Dermis blood vessel endothelial cell (primary cell): ENCODE measurements at regions not wholly inside any gene's neighbourhood (a gene's known extent, or its start where the extent isn't known, plus 50 kb on each side); places are given as distances from the start of the nearest gene placed in this dataset.
"Not testable (repeated sequence)": the region's sequence is repeated elsewhere in the genome, so short reads cannot be mapped to it uniquely, and the experiment has no call there.

ENCODE experiments used
- DNase-seq: peaks from one replicate; pipeline ENCODE4 v3.0.0; 2010

DNA sequence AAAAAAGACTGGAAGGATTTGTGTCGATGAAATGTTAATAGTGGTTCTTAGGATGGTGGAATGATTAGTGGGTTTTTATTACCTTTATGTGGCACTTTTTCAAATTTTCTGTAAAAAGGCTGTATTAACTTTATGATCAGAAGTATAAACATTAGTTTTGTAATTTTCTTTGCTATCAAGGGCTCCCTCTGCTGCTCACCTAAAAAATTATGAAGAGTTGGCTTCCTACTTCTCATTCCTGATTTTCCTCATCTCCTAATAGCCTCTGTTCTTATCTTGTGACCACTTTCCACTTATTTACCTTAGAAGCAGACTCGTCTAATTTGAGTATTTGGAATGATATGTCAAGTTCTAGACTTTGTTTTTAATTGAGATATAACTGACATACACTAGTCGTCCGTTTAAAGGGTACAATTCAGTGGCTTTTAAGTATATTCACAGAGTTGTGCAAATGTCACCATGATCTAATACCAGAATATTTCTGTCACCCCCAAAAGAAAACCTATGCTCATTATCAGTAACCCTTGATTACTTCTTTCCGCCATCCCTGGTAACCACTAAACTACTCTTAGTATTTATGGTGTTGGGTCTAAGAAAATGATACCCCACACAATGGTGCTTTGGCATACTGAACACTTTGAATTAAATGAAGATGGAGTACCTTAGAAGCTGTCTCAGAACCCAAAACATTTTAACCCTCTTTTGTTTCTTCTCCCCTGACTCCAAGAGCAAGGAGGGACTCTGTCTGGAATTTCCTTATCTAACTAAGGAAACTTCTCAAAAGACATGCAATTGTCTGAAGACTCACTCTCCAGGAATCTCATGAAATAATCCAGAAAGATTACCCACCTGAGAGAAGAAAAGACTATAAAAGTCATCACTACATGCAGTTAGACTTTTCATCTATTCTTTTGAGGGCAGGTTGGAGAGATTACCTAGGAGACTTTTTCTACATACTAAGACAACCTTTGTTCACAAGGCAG lies 311.3 kb downstream of the DLEU7 start:
- peak; percentile 67 for DNase-seq

DNA sequence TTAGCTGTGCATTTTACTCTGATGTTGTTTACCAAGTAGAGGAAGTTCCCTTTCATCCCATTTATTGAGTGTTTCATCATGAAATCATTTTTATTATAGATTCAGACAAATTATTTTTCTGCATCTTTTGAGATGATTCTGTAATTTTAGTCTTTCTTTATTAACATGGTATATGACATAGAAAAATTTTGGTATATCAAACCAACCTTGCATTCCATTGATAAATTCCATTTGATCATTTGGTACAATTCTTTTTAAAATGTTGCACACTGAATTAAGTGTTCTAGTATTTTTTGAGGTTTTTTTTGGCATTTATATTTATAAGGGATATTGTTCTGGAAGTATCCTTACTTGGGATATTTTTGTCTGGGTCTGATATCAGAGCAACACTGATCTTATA lies 308.4 kb downstream of the DLEU7 start:
- no peak for DNase-seq

- DNase-seq, result no peak
These were observed 306.5 kb downstream of the DLEU7 start for GRCh38 chr13:50537029-50537428.

DNA sequence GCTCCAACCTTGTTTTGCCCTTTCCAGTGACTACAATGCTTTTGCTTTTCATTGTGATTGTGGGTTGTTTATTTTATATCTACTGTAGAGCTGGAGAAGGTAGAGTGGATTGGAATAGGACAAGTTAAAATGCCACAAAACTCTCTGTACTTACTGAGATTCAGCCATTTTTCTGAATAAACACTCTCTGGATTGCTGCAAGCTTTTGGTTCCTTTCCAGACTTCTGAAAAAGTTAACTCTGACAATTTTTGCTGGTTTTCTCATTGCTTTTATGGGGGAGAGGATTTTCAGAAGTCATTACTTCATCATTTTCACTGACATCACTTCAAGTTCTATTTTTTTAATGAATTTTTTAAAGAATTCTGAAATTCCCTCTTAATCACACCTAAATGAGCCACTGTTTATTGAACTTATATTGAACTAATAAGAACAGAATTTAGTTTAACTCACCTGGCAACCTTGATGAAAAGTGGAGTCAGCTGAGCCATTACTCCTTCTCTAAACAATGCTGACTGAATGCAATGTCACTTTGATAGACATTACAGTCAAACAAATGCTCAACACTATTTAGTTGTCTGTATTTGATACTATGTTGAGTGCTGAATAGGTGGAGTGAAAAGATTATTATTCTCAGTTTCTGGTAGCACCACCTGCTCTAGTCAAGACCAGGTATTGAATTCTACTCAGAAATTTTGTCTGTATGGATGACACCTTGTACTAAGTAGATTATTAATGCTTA lies 303.5 kb downstream of the DLEU7 start:
- DNase-seq, result no peak

- DNase-seq, result no peak
These were observed 300.4 kb downstream of the DLEU7 start for GRCh38 chr13:50543141-50543540.

GRCh38 chr13:50543782-50544181 lies 299.7 kb downstream of the DLEU7 start:
- no peak for DNase-seq

DNA sequence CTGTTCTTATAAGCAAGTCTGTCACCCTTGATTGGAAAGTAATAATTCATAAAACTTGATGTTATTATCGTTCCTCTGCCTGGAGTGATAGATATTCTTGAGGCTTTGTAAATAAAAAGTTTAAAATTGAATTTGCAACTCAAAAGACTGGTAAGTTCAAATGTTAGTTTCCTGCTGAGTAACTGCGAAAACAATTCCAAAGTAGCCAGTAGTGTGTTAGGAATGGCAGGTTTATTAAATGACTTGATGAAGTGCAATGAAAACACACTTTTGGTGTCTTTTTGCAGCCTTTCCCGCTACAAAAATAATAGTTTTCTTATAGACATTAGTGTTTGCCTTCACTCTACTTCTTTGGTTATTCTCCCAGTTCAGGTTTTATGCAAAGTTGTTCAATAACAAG lies 299.3 kb downstream of the DLEU7 start:
- no peak for DNase-seq

- DNase-seq, result not testable (repeated sequence)
These were observed 296.3 kb downstream of the DLEU7 start for GRCh38 chr13:50547175-50547574.

- no peak for DNase-seq
These were observed 294.9 kb downstream of the DLEU7 start for GRCh38 chr13:50548586-50548985.

DNA sequence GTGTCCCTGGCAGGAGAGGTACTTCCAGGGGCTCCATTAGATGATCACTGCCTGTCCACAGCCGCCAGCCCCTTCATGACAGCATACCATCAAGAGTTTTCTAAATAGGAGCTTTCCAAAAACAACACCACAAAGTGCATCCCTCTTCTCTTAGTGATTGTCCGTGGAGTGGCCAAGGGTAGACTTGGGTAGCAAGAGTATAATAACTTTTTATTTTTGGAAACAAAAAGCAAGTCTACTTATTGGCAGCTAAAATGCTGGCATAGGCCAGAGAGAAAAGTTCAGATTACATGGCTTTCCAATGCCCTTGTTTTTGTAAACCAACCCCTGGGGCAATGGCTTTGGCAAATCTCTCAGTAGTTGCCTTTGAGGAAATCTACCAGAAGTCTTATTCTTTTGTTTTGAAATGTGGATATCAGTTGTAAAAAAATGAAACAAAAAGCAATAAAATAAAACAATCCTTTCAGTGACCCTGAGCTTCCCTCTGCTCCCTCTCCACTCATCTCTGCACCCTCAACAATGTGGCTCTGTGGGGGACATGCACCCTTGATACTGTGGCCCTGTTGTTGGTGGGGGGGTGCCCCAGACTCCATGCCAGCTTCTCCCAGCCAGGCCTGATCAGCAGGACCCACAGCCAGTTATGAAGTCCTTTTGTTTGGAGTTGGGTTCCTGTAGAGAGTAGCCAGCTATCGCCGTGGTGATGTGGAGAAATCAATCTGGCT lies 294.1 kb downstream of the DLEU7 start:
- DNase-seq, result no peak

- no peak for DNase-seq
These were observed 293.3 kb downstream of the DLEU7 start for GRCh38 chr13:50550151-50550550.

GRCh38 chr13:50552424-50552966 lies 291.0 kb downstream of the DLEU7 start:
- no peak for DNase-seq

DNA sequence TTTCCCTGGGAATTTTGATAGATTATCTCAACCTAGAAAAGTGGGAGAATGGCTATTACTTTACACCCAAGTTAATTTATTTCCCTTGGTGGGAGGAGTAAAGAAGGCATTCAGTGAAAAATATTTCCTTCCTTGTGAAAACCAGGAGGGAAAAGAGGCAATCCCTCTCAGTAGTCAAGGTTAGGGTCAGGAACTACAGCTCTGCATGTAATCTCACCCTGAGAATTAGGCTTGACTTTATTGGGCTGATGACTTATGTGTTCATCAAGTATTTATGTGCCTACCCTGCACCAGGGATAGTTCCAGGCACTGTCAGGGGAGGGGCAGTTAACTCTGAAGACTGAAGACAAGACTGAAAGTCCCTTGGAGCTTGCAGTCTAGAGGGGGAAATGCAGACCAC lies 281.8 kb downstream of the DLEU7 start:
- DNase-seq, result no peak

DNA sequence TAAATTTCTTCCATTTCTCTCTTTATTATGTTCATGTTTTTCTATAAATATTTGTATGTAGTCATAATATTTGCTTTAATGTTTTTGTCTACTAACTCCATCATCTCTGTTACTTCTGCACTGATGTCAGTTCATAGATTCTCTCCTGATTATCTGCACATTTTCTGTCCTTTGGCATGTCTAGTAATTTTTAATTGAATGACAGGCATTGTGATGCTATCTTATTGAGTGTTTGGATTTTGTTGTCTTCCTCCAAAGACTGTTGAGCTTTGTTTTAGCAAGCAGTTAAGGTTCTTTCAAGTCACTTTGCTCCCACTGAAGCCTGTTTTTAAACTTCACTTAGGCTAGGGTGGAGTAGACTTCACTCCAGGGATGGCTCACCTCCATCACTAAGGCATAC lies 276.8 kb downstream of the DLEU7 start:
- DNase-seq, result no peak

DNA sequence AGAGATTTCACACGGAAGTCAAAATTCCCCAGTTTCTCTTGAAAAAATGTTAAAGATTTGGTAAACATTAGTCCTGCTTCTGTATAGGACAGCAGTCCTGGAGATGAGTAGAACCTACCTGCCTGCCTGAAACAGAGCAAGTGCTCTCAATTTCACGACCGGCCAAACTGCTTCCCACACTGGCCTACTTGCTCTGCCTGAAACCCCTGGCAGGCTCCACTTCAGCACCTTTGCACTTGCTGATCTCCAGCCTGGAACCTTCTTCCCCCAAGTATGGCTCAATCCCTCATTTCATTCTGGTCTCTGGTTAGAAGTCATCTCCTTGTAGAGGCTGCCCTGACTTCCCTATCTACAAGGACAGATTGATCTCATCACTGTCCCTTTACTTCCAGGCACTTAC lies 271.4 kb downstream of the DLEU7 start:
- DNase-seq, result no peak

- DNase-seq, result no peak
These were observed 270.4 kb downstream of the DLEU7 start for GRCh38 chr13:50573066-50573465.

GRCh38 chr13:50574731-50575130 lies 268.8 kb downstream of the DLEU7 start:
- no peak for DNase-seq

- no peak for DNase-seq
These were observed 268.4 kb downstream of the DLEU7 start for GRCh38 chr13:50575138-50575537.

- no peak for DNase-seq
These were observed 267.3 kb downstream of the DLEU7 start for GRCh38 chr13:50576156-50576555.

- no peak for DNase-seq
These were observed 265.7 kb downstream of the DLEU7 start for GRCh38 chr13:50577806-50578205.

- peak; percentile 9 for DNase-seq
These were observed 262.7 kb downstream of the DLEU7 start for GRCh38 chr13:50580684-50581305.

- no peak for DNase-seq
These were observed 261.8 kb downstream of the DLEU7 start for GRCh38 chr13:50581586-50582196.
